Muscle of leg (tissue), 3 donors: ENCODE measurements at regions not wholly inside any gene's neighbourhood (a gene's known extent, or its start where the extent isn't known, plus 50 kb on each side); places are given as distances from the start of the nearest gene placed in this dataset.
"Not testable (repeated sequence)": the region's sequence is repeated elsewhere in the genome, so short reads cannot be mapped to it uniquely, and the experiment has no call there.

Experiments
- DNase-seq: peaks from one replicate; pipeline ENCODE4 v3.0.0; 2013
- H3K27ac ChIP-seq: one replicate; pipeline ENCODE4 v1.5.1; 2013; ENCODE audit warnings: mild to moderate bottlenecking, low read length, control low read depth
- H3K27me3 ChIP-seq: one replicate; pipeline ENCODE4 v1.6.1; 2013; ENCODE audit warnings: low read length; ENCODE audit not compliant: control insufficient read depth, insufficient read depth
- H3K36me3 ChIP-seq: one replicate; pipeline ENCODE4 v1.6.1; 2013; ENCODE audit warnings: low read length; ENCODE audit not compliant: control insufficient read depth, insufficient read depth
- H3K4me1 ChIP-seq: one replicate; pipeline ENCODE4 v1.6.1; 2013; ENCODE audit warnings: low read length; ENCODE audit not compliant: control insufficient read depth, insufficient read depth
- H3K4me3 ChIP-seq: one replicate; pipeline ENCODE4 v1.5.1; 2013; ENCODE audit warnings: low read length, control low read depth
- H3K9me3 ChIP-seq: replicated peaks from 2 replicates; pipeline ENCODE4 v1.6.1; 2013; ENCODE audit warnings: low read depth, low read length; ENCODE audit not compliant: control insufficient read depth
- WGBS: methylation state at CpG from one replicate; pipeline ENCODE4 v1.1.5; 2013; ENCODE audit warnings: missing lambda C conversion rate; ENCODE audit not compliant: insufficient coverage; 5-methylcytosine and 5-hydroxymethylcytosine counted together

GRCh38 chr2:188676010-188676400 is 298.2 kb upstream of the COL3A1 start:
- Histone ChIP-seq H3K27ac (no peak overlapping the region), H3K27me3 (no peaks in the 10 kb centered on the region), H3K4me1 (no peaks in the 10 kb centered on the region), H3K36me3 (no peaks in the 10 kb centered on the region), H3K4me3 (no peak overlapping the region), H3K9me3 (no peaks in the 10 kb centered on the region)
- WGBS, result no CpG with 5 or more reads among the region's 1 CpG
- DNase-seq, result peak; percentile 50

- Histone ChIP-seq H3K27ac (no peak overlapping the region), H3K4me3 (no peak overlapping the region), H3K4me1 (no peaks in the 10 kb centered on the region), H3K27me3 (no peaks in the 10 kb centered on the region), H3K9me3 (no peaks in the 10 kb centered on the region), H3K36me3 (no peaks in the 10 kb centered on the region)
- no peak for DNase-seq
Measured at GRCh38 chr2:188677142-188677541, 297.0 kb upstream of the COL3A1 start.

- Histone ChIP-seq H3K36me3 (no peaks in the 10 kb centered on the region), H3K4me3 (no peak overlapping the region), H3K4me1 (no peaks in the 10 kb centered on the region), H3K9me3 (peaks cover 2% of the 10 kb centered on the region), H3K27ac (no peak overlapping the region), H3K27me3 (no peaks in the 10 kb centered on the region)
- no peak for DNase-seq
- WGBS, result no CpG with 5 or more reads among the region's 2 CpGs
Measured at GRCh38 chr2:188678882-188679281, 295.3 kb upstream of the COL3A1 start.

GRCh38 chr2:188682838-188683237 is 291.3 kb upstream of the COL3A1 start:
- no peak overlapping the region for H3K27ac ChIP-seq
- peaks cover 2% of the 10 kb centered on the region for H3K9me3 ChIP-seq
- H3K36me3 ChIP-seq, result no peaks in the 10 kb centered on the region
- WGBS, result no CpG with 5 or more reads among the region's 1 CpG
- H3K4me1 ChIP-seq, result no peaks in the 10 kb centered on the region
- no peak overlapping the region for H3K4me3 ChIP-seq
- no peaks in the 10 kb centered on the region for H3K27me3 ChIP-seq
- DNase-seq, result no peak

- H3K4me1 ChIP-seq, result no peaks in the 10 kb centered on the region
- no CpG with 5 or more reads among the region's 3 CpGs for WGBS
- peaks cover 2% of the 10 kb centered on the region for H3K9me3 ChIP-seq
- DNase-seq, result no peak
- H3K27me3 ChIP-seq, result no peaks in the 10 kb centered on the region
- H3K27ac ChIP-seq, result no peak overlapping the region
- H3K4me3 ChIP-seq, result no peak overlapping the region
- H3K36me3 ChIP-seq, result no peaks in the 10 kb centered on the region
Measured at GRCh38 chr2:188684795-188685194, 289.4 kb upstream of the COL3A1 start.

- Histone ChIP-seq H3K27ac (no peak overlapping the region), H3K4me3 (no peak overlapping the region), H3K9me3 (no peaks in the 10 kb centered on the region), H3K27me3 (no peaks in the 10 kb centered on the region), H3K4me1 (no peaks in the 10 kb centered on the region), H3K36me3 (no peaks in the 10 kb centered on the region)
- no peak for DNase-seq
- 91% methylated on average over 3 of the region's 4 CpGs for WGBS
Measured at GRCh38 chr2:188693111-188693510, 281.1 kb upstream of the COL3A1 start.

GRCh38 chr2:188693771-188694170 is 280.4 kb upstream of the COL3A1 start:
- Histone ChIP-seq H3K4me1 (no peaks in the 10 kb centered on the region), H3K27me3 (no peaks in the 10 kb centered on the region), H3K36me3 (no peaks in the 10 kb centered on the region), H3K4me3 (no peak overlapping the region), H3K9me3 (no peaks in the 10 kb centered on the region), H3K27ac (no peak overlapping the region)
- 67% methylated on average over 1 of the region's 2 CpGs for WGBS
- no peak for DNase-seq

GRCh38 chr2:188695953-188696352 is 278.2 kb upstream of the COL3A1 start:
- H3K4me3 ChIP-seq, result no peak overlapping the region
- H3K9me3 ChIP-seq, result no peaks in the 10 kb centered on the region
- H3K4me1 ChIP-seq, result no peaks in the 10 kb centered on the region
- DNase-seq, result no peak
- H3K27me3 ChIP-seq, result no peaks in the 10 kb centered on the region
- no peaks in the 10 kb centered on the region for H3K36me3 ChIP-seq
- no CpG with 5 or more reads among the region's 3 CpGs for WGBS
- no peak overlapping the region for H3K27ac ChIP-seq

- not testable (repeated sequence) for H3K4me1 ChIP-seq, H3K27ac ChIP-seq, DNase-seq, H3K4me3 ChIP-seq, H3K27me3 ChIP-seq, H3K36me3 ChIP-seq, H3K9me3 ChIP-seq
- WGBS, result no CpG with 5 or more reads among the region's 1 CpG
Measured at GRCh38 chr2:188698151-188698550, 276.0 kb upstream of the COL3A1 start.

GRCh38 chr2:188701836-188702235 is 272.3 kb upstream of the COL3A1 start:
- Histone ChIP-seq H3K4me1 (no peaks in the 10 kb centered on the region), H3K36me3 (no peaks in the 10 kb centered on the region), H3K27ac (no peak overlapping the region), H3K9me3 (no peaks in the 10 kb centered on the region), H3K27me3 (no peaks in the 10 kb centered on the region), H3K4me3 (no peak overlapping the region)
- no CpG with 5 or more reads among the region's 2 CpGs for WGBS
- DNase-seq, result no peak

- DNase-seq, result no peak
- Histone ChIP-seq H3K27ac (no peak overlapping the region), H3K9me3 (peaks cover 5% of the 10 kb centered on the region), H3K4me3 (no peak overlapping the region), H3K36me3 (no peaks in the 10 kb centered on the region), H3K27me3 (no peaks in the 10 kb centered on the region), H3K4me1 (no peaks in the 10 kb centered on the region)
- 56% methylated on average over 1 of the region's 2 CpGs for WGBS
Measured at GRCh38 chr2:188705191-188705590, 269.0 kb upstream of the COL3A1 start.
